ENCODE measurements at regions not wholly inside any gene's neighbourhood (a gene's known extent, or its start where the extent isn't known, plus 50 kb on each side); places are given as distances from the start of the nearest gene placed in this dataset.

GRCh38 chr9:95815961-95816360, 59.5 kb upstream of the ERCC6L2 start:
- H3K4me3 ChIP-seq (replicated peaks; ENCODE audit: low read depth, low read length) = no peak overlapping the region
- DNase-seq (ENCODE audit: extremely low read depth, low read depth) = no peak
- TF ChIP-seq CTCF (IDR thresholded peaks at IDR 0.05; ENCODE audit: low read depth, low read length, missing control alignments) = no peak

- DNase-seq (ENCODE audit: extremely low read depth, low read depth) = peak; percentile 65
- H3K4me3 ChIP-seq (replicated peaks; ENCODE audit: low read depth, low read length) = no peak overlapping the region
- no peak for TF ChIP-seq CTCF (IDR thresholded peaks at IDR 0.05; ENCODE audit: low read depth, low read length, missing control alignments)
These were observed 60.4 kb upstream of the ERCC6L2 start for GRCh38 chr9:95815133-95815532.

GRCh38 chr9:95813923-95814322, 61.6 kb upstream of the ERCC6L2 start:
- TF ChIP-seq CTCF (IDR thresholded peaks at IDR 0.05; ENCODE audit: low read depth, low read length, missing control alignments) = no peak
- H3K4me3 ChIP-seq (replicated peaks; ENCODE audit: low read depth, low read length) = no peak overlapping the region
- no peak for DNase-seq (ENCODE audit: extremely low read depth, low read depth)

- H3K4me3 ChIP-seq (replicated peaks; ENCODE audit: low read depth, low read length) = no peak overlapping the region
- DNase-seq (ENCODE audit: extremely low read depth, low read depth) = no peak
- TF ChIP-seq CTCF (IDR thresholded peaks at IDR 0.05; ENCODE audit: low read depth, low read length, missing control alignments) = no peak
These were observed 64.7 kb upstream of the ERCC6L2 start for GRCh38 chr9:95810814-95811213.

- no peak overlapping the region for H3K4me3 ChIP-seq (replicated peaks; ENCODE audit: low read depth, low read length)
- DNase-seq (ENCODE audit: extremely low read depth, low read depth) = no peak
- no peak for TF ChIP-seq CTCF (IDR thresholded peaks at IDR 0.05; ENCODE audit: low read depth, low read length, missing control alignments)
These were observed 65.4 kb upstream of the ERCC6L2 start for GRCh38 chr9:95810133-95810532.

GRCh38 chr9:95809686-95810085, 65.8 kb upstream of the ERCC6L2 start:
- DNase-seq (ENCODE audit: extremely low read depth, low read depth) = no peak
- no peak for TF ChIP-seq CTCF (IDR thresholded peaks at IDR 0.05; ENCODE audit: low read depth, low read length, missing control alignments)
- no peak overlapping the region for H3K4me3 ChIP-seq (replicated peaks; ENCODE audit: low read depth, low read length)

GRCh38 chr9:95808011-95808410, 67.5 kb upstream of the ERCC6L2 start:
- TF ChIP-seq CTCF (IDR thresholded peaks at IDR 0.05; ENCODE audit: low read depth, low read length, missing control alignments) = no peak
- no peak overlapping the region for H3K4me3 ChIP-seq (replicated peaks; ENCODE audit: low read depth, low read length)
- DNase-seq (ENCODE audit: extremely low read depth, low read depth) = no peak

Measured in HFF-Myc (cell line).